ENCODE measurements at regions not wholly inside any gene's neighbourhood (a gene's known extent, or its start where the extent isn't known, plus 50 kb on each side); places are given as distances from the start of the nearest gene placed in this dataset.

- Histone ChIP-seq H3K27me3 (peaks cover 8% of the 10 kb centered on the region; the same call in 1 of the 2 replicates), H3K4me1 (peaks cover 6% of the 10 kb centered on the region; the same call in 1 of the 2 replicates), H3K4me3 (ENCODE audit: low read depth, low read length) (no peak overlapping the region), H3K9me3 (no peaks in the 10 kb centered on the region), H3K36me3 (no peaks in the 10 kb centered on the region)
- no peak for DNase-seq
- TF ChIP-seq CTCF (IDR thresholded peaks at IDR 0.05; ENCODE audit: low read depth, low read length): no peak
Observed at GRCh38 chr2:16609786-16610185, 55.8 kb downstream of the CYRIA start.

DNA sequence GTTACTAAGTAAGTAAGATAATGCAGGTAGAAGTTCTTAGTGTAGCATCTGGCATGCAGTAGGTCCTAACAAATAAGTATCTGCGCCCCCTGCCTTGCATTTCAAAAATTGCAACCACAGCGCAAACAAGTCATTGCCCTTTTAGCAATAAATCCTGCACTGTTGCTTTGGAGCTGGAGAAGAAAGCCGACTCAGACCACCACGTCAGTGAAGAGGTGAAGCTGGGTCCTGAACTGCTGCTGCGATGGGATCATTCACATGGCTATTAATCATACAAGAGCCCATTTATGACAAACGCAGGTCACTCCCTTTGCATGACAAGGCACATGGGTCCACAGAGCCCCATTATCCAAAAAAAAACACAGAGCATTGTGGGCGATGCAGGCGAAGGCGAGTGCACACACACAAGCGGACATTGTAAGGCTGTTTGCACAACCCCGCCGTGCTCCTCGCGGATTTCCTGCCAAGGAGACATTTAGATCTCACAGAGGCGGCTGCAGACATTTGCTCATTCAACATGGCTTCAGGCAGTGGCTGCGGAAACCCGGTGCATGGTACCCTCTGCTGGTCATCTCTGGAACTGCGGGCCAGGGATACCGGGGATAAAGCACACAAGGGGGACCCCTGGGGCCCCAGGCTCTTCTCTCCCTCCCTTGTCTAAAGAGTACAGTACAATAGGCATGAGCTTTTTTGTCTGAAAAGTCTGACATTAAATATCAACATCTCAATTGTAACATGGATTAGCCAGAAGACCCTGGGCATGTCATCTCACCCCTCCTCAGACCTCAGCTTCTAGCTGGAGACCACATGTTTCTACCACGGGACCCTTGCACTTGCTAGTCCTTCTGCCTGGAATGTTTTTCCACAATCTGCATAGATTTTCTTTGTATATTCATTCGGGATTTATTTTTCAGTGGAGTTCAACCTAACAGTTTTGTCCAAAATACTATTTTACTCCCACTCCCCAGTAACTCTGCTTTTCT is 56.7 kb downstream of the CYRIA start:
- H3K36me3 ChIP-seq: no peaks in the 10 kb centered on the region
- peak; percentile 96 for TF ChIP-seq CTCF (IDR thresholded peaks at IDR 0.05; ENCODE audit: low read depth, low read length)
- peak; percentile 81 for DNase-seq
- H3K4me3 ChIP-seq (ENCODE audit: low read depth, low read length): peak overlapping the region; percentile 73
- no peaks in the 10 kb centered on the region for H3K9me3 ChIP-seq
- no peaks in the 10 kb centered on the region for H3K4me1 ChIP-seq
- peaks cover 3% of the 10 kb centered on the region; the same call in 1 of the 2 replicates for H3K27me3 ChIP-seq

DNA sequence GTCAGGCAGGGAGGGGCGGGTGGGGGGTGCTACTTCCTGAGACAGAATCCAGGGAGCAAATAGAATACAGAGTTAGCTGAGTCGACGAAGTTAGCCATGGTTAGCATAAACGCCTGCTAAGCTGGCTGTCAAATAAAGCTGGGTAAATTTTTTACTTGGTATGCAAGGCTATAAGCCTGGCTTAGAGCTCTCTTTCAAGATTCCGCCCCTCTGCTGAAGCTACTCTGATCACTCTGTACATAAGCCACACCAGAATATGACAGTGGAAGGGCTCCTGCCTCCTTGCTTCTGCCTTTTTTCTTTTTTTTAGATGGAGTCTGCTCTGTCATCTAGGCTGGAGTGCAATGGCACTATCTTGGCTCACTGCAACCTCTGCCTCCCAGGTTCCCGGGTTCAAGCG is 58.3 kb downstream of the CYRIA start:
- no peak overlapping the region for H3K4me3 ChIP-seq (ENCODE audit: low read depth, low read length)
- no peaks in the 10 kb centered on the region for H3K36me3 ChIP-seq
- TF ChIP-seq CTCF (IDR thresholded peaks at IDR 0.05; ENCODE audit: low read depth, low read length): no peak
- DNase-seq: no peak
- no peaks in the 10 kb centered on the region for H3K4me1 ChIP-seq
- H3K9me3 ChIP-seq: no peaks in the 10 kb centered on the region
- H3K27me3 ChIP-seq: no peaks in the 10 kb centered on the region

DNA sequence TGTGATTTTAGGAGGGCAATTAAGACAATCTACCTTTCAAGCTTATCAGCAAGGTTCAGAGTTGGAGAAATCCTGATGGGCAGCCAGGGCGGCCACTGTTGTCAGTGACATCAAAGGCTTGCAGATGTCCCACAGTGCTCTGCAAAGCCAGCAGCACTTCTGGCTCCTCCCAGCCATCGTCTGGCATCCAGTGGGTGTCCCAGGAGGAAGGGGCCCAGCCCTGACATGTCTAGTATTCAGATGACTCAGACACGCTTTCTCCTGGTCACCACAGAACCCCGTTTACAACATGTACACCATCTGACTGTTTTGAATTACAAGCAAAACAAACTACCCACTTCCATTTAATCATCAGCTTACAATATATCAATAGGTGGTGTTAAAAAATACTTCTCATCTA is 61.4 kb downstream of the CYRIA start:
- no peak for TF ChIP-seq CTCF (IDR thresholded peaks at IDR 0.05; ENCODE audit: low read depth, low read length)
- DNase-seq: peak; percentile 43
- no peak overlapping the region for H3K4me3 ChIP-seq (ENCODE audit: low read depth, low read length)
- H3K36me3 ChIP-seq: no peaks in the 10 kb centered on the region
- no peaks in the 10 kb centered on the region for H3K4me1 ChIP-seq
- no peaks in the 10 kb centered on the region for H3K9me3 ChIP-seq
- no peaks in the 10 kb centered on the region for H3K27me3 ChIP-seq

GRCh38 chr2:16591370-16591933 is 74.2 kb downstream of the CYRIA start:
- TF ChIP-seq CTCF (IDR thresholded peaks at IDR 0.05; ENCODE audit: low read depth, low read length): no peak
- H3K36me3 ChIP-seq: no peaks in the 10 kb centered on the region
- no peaks in the 10 kb centered on the region for H3K4me1 ChIP-seq
- no peak for DNase-seq
- H3K4me3 ChIP-seq (ENCODE audit: low read depth, low read length): no peak overlapping the region
- no peaks in the 10 kb centered on the region for H3K27me3 ChIP-seq
- no peaks in the 10 kb centered on the region for H3K9me3 ChIP-seq

- DNase-seq: no peak
- Histone ChIP-seq H3K9me3 (no peaks in the 10 kb centered on the region), H3K4me1 (no peaks in the 10 kb centered on the region), H3K36me3 (no peaks in the 10 kb centered on the region), H3K27me3 (no peaks in the 10 kb centered on the region), H3K4me3 (ENCODE audit: low read depth, low read length) (no peak overlapping the region)
- TF ChIP-seq CTCF (IDR thresholded peaks at IDR 0.05; ENCODE audit: low read depth, low read length): no peak
Observed at GRCh38 chr2:16589465-16589864, 76.2 kb downstream of the CYRIA start.
